Ramos (cell line): ENCODE measurements at regions not wholly inside any gene's neighbourhood (a gene's known extent, or its start where the extent isn't known, plus 50 kb on each side); places are given as distances from the start of the nearest gene placed in this dataset.
"Not testable (repeated sequence)": the region's sequence is repeated elsewhere in the genome, so short reads cannot be mapped to it uniquely, and the experiment has no call there.

Experiments used
- in situ Hi-C: fragments of 300-500 bp; cut with MboI; formaldehyde crosslinking; loops from one replicate; pipeline ENCODE4 v1.14.3; 2022; ENCODE audit warnings: low sequenced_read_pairs; ENCODE audit not compliant: unreplicated experiment

- in situ Hi-C loops: no loop called here
Measured at GRCh38 chr22:26839216-26839615, 181.8 kb downstream of the MIAT start.

DNA sequence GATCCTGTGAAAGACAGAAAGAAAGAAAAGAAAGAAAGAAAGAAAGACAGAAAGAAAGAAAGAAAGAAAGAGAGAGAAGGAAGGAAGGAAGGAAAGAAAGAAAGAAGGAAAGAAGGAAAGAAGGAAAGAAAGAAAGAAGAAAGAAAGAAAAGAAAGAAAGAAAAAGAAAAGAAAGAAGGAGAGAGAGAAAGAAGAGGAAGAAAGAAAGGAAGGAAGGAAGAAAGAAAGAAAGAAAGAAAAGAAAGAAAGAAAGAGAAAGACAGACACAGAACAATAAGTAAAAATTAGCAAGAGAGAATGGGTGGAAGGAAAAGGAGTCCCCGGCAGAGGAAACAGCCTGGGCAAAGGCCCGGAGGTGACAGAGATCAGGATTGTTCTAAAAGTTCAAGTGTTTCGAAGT is 183.4 kb downstream of the MIAT start:
- in situ Hi-C loops: not testable (repeated sequence)

DNA sequence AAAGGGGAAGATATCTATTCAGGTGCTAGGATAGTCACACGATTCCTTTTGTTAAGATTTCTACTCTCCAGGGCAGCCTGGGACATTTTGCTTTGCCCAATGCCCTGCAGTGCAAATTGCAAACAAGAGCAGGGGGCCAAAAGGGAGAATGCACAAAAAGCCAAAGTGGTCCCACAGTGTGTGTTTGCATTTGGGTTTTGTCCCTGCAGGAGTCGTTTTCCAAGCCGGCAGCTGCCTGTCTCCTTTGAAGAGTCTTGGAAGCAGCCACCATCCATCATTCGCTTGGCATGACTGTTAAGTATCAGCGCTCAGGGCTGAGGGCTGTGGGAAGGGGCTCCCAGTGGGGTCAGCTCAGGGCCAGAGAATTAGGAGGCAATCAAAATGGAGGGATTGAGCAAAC is 184.7 kb downstream of the MIAT start:
- in situ Hi-C loops: no loop called here

DNA sequence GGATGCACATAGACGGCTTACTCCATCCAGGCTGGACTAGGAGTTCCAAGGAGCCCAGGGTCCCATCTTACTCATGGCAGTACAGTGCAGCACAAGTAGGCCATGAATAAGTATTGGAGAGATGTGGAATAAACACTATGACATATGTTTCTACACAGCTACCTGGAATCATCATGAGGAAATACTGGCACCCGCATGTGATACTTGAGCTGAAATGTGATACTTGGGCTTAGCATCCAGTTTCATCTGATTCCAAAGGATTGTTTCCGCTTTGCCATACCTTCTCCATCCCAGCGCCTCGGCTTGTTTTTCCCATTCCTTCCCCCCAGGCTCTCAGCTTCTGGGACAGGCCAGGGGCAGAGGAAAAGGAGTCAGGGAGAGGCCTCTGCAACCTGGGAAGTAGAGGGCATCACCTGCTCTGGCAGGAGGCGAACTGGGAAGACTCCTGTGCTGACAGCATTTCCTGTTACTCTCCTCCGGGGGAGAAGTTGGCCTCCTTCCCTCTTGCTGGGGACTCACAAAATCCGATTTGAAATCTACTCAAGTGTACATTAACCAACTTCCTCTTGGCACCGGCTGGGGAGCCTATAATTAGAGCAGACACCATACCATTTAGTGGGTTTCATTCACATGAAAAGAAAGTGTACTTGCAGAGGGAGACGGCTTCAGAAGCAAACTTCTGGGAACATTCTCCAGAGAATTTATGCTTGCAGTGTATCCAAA is 187.8 kb downstream of the MIAT start:
- in situ Hi-C loops: no loop called here

DNA sequence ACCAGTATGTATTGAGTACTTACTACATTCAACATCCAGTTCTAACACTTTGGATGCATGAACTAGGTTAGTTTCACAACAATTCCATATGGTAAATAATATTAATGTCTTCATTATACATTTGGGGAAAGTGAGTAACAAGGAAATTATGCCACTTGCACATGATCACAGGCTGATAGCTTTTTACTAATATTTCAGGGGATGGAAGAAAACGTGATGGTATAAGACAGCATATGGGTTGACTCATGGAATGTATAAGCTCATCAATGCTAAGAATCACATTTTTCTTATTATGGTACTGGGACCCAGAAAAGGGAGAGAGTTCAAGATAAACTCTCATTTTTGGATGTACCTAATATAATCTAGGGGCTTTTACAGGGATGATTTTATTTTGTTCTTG is 188.7 kb downstream of the MIAT start:
- in situ Hi-C loops: no loop called here

GRCh38 chr22:26846645-26847044 is 189.3 kb downstream of the MIAT start:
- in situ Hi-C loops: no loop called here

- in situ Hi-C loops: no loop called here
Measured at GRCh38 chr22:26847046-26847445, 189.7 kb downstream of the MIAT start.

GRCh38 chr22:26847816-26848215 is 190.4 kb downstream of the MIAT start:
- in situ Hi-C loops: no loop called here

DNA sequence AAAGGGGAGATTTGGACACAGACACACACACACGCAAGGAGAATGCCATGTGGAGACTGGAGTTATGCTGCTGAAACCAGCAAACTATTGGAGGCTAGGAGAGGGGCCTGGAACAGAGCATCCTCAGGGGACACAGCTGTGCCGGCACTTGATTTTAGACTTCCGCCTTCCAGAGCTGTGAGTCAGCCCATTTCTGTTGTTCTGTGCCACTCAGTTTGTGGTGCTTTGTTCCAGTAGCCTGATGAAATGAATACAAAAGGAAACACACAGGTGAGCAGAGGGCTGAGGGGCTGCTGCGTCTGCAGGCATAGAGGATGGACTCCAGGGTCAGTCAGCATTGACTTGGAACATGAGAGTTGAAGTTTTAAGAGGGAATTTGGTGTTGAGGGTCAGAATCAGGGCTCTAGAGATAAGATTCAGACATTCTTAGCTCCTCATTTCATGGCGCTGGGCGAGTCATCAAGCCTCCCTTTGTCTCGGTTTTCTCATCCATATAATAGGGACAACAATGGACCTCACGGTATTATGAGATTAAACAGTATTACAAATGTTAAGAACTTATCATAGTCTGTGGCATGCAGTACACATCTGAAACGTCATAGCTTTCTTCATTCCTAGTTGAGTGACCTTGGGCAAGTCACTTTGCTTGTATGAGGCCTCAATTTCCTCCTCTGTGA is 191.0 kb downstream of the MIAT start:
- in situ Hi-C loops: no loop called here

- in situ Hi-C loops: no loop called here
Measured at GRCh38 chr22:26849575-26849974, 192.2 kb downstream of the MIAT start.

DNA sequence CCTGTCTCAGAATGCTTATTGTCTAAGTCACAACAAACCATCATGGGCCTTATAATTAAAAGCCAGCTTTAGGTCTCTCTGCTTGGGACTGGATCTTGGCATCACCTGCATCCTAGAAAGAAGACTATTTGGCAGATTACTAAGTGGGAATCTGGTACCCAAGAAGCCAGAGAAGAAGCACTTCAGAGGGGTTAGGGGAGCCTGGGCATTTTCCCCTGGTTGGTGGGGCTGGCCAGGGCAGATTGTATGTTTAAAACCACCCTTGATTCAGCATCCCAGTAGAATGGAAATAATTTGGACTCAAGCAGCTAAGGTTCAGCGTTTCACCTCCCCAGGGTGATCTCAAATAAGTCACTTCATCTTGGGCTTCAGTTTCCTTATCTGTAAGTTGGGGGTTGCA is 193.7 kb downstream of the MIAT start:
- in situ Hi-C loops: no loop called here

- in situ Hi-C loops: no loop called here
Measured at GRCh38 chr22:26852176-26852575, 194.8 kb downstream of the MIAT start.

GRCh38 chr22:26853071-26853470 is 195.7 kb downstream of the MIAT start:
- in situ Hi-C loops: no loop called here

DNA sequence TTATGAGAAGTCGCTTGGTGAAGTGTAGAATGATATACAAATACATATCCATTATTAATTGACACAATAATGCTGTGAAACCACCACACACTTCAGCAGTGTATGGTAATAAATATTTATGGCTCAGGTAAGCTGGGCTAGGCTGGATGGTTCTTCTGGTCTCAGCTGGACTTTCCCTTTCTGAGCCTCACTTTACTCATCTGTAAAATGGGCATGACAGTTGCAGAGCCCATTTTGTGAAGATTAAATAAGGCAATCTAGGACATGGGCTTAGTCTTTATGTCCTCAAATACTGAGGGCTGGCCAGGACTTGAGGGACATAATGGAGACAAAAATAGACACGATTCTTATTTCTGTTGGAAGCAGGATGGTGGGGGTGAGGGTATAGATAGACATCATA is 196.1 kb downstream of the MIAT start:
- in situ Hi-C loops: no loop called here

- in situ Hi-C loops: no loop called here
Measured at GRCh38 chr22:26857169-26857568, 199.8 kb downstream of the MIAT start.

DNA sequence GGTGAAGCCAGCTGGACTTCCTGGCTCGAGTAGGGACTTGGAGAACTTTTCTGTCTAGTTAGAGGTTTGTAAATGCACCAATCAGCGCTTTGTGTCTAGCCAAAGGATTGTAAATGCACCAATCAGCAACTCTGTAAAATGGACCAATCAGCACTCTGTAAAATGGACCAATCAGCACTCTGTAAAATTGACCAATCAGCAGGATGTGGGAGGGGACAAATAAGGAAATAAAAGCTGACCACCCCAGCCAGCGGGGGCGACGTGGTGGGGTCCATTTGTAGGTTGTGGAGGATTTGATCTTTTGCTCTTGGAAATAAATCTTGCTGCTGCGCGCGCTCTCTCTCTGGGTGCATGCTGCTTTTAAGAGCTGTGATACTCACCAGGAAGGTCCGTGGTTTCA is 202.9 kb downstream of the MIAT start:
- in situ Hi-C loops: no loop called here

DNA sequence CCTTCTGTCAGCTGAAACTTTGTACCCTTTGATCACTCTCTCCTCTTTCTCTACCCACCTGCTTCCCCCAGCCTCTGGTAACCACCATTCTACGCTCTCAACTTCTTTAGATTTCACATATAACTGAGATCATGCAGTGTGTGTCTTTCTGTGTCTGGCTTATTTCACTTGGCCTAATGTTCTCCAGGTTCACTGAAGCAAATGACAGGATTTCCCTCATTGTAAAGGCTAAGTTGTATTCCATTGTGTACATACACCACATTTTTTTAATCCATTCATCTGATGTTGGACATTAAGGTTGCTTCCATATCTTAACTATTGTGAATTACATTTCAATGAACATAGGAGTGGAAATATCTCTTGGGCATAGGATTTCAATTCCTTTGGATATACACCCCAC is 207.6 kb downstream of the MIAT start:
- in situ Hi-C loops: no loop called here

- in situ Hi-C loops: no loop called here
Measured at GRCh38 chr22:26883393-26883792, 226.0 kb downstream of the MIAT start.

GRCh38 chr22:26884921-26885320 is 227.5 kb downstream of the MIAT start:
- in situ Hi-C loops: no loop called here

- in situ Hi-C loops: no loop called here
Measured at GRCh38 chr22:26885441-26886261, 228.3 kb downstream of the MIAT start.

- in situ Hi-C loops: no loop called here
Measured at GRCh38 chr22:26887456-26887855, 230.1 kb downstream of the MIAT start.
